HG02798 (cell line): ENCODE measurements at regions not wholly inside any gene's neighbourhood (a gene's known extent, or its start where the extent isn't known, plus 50 kb on each side); places are given as distances from the start of the nearest gene placed in this dataset.

Experiments
- ATAC-seq: cut with Tn5 transposase; IDR thresholded peaks from one replicate; pipeline ENCODE4 v1.9.1; 2021; ENCODE audit warnings: mild to moderate bottlenecking; ENCODE audit not compliant: unreplicated experiment, poor library complexity

- no peak for ATAC-seq
Observed at GRCh38 chr12:116654226-116654743, 83.6 kb downstream of the SPRING1 start.

DNA sequence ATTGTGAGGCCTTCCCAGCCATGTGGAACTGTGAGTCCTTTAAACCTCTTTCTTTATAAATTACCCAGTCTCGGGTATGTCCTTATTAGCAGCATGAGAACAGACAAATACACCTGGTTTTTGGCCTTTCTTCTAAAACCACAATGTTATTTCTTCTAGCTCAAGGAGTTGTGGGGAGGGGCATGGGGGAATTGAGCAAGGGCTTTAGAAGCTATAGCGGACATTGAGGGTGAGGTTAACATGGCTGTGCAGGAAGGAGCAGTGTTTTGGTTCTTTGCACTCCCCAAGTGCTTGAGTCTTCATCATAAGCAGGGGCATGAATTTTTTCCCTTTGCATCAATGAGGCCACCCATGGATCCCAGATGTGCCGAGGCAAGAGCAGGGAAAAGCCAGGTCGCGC is 86.8 kb downstream of the SPRING1 start:
- ATAC-seq, result no peak

DNA sequence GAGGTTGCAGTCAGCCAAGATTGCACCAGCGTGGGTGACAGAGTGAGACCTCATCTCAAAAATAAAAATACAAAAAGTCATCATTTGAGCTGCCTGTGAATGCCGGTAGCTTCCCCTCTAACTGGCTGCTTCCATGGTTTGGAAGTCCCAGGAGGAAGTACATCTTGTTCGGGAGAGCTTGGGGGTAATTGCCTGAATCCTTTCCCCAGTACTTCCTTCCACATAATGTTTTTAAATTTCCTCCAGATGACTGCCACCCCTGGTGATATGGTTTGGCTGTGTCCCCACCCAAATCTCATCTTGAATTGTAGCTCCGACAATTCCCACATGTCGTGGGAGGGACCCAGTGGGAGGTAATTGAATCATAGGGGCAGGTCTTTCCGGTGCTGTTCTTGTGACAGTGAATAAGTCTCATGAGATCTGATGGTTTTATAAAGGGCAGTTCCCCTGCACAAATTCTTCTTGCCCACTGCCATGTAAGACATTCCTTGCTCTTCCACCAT is 87.2 kb downstream of the SPRING1 start:
- ATAC-seq, result no peak

DNA sequence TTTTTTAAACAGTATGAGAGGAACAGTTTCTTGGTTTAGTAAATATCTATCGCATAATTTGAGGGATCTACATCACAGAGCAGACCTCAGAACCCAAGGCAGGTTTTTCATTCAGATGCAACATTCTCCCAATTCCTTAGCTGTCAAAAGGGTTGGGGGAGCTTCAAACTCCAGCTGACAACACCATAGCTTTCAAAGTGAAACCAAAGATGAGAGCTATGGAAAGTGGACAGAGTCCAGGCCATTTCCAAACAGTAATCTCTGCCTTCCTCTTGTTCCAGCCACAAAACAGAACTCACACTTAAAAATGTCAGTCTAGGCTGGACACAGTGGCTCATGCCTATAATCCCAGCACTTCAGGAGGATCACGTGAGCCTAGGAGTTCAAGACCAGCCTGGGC is 87.8 kb downstream of the SPRING1 start:
- no peak for ATAC-seq

GRCh38 chr12:116647813-116648212 is 88.6 kb downstream of the MAP1LC3B2 start:
- no peak for ATAC-seq

GRCh38 chr12:116646901-116647300 is 87.7 kb downstream of the MAP1LC3B2 start:
- no peak for ATAC-seq

GRCh38 chr12:116644806-116645205 is 85.6 kb downstream of the MAP1LC3B2 start:
- ATAC-seq, result no peak

DNA sequence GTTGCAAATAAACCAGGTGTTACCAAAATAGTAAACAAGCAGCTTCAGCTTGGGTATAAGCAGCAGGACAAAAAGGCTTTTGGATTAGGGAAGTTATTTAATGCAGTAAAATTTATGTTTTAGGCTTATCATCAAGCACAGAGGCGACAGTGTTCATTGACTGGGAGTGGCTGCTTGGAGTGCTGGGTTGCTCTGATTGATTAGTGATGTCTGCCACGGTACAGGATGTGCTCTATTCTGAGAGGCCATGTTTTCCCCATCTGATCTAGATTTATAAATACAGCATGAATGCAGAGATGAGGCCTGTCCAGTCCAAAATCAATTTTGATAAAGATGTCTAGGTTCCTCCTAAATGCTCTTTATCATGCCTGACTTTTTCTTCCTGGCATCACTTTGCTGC is 83.5 kb downstream of the MAP1LC3B2 start:
- no peak for ATAC-seq

DNA sequence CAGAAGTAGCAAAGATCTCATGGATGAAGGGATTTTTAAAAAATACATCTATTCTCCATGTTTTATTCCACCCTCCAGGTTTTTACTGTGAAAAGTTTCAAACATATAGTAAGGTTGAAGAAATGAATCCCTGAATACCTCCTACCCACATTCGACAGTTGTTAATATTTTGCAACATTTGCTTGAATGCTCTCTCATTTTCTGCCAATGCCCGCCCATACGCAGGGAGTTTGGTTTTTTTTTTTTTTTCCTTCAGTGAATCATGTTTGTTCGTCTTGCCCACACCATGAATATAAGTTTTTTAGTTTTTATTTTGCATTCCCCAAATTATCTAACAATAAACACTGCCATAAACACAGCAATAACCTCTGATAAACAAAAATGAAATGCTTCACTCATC is 82.9 kb downstream of the MAP1LC3B2 start:
- no peak for ATAC-seq

GRCh38 chr12:116640281-116640680 is 81.1 kb downstream of the MAP1LC3B2 start:
- no peak for ATAC-seq

DNA sequence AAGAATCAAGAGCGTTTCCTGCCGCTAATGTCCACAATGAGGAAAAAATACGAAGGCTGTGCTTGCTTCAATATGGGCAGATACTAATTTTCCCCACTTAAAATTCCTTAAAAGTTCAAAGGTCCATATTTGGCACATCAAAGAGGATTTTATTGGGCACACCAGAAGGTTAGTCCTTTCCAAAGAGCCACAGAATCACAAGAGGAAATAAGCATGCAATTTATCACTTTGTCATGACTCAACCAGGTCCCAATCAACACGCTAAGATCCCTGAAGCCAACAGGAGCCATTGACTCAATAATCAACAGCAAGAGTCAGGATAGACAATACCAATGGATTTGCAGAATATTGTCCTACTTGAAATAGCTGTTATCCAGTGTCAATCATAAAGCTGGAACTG is 80.6 kb downstream of the MAP1LC3B2 start:
- no peak for ATAC-seq

DNA sequence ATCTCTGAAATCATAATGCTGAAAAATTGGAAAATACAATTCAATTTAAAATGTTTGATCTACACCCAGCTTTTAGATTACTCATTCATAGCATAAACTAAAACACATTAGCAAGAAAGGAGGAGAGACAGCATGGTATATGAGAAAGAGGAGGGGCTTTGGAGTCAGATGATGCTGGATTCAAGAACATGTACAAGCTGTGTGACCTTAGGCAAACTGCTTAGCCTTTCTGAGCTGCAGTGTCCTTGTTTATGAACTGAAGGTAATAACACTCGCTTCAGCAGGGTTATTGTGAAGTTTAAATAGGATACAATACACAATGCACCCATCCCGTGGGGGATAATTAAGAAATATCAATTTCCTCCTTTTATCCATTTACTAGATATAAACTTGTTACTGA is 79.2 kb downstream of the MAP1LC3B2 start:
- ATAC-seq, result no peak

GRCh38 chr12:116637589-116638150 is 78.5 kb downstream of the MAP1LC3B2 start:
- no peak for ATAC-seq

- no peak for ATAC-seq
Observed at GRCh38 chr12:116636608-116637519, 77.7 kb downstream of the MAP1LC3B2 start.

GRCh38 chr12:116635487-116635886 is 76.3 kb downstream of the MAP1LC3B2 start:
- no peak for ATAC-seq

DNA sequence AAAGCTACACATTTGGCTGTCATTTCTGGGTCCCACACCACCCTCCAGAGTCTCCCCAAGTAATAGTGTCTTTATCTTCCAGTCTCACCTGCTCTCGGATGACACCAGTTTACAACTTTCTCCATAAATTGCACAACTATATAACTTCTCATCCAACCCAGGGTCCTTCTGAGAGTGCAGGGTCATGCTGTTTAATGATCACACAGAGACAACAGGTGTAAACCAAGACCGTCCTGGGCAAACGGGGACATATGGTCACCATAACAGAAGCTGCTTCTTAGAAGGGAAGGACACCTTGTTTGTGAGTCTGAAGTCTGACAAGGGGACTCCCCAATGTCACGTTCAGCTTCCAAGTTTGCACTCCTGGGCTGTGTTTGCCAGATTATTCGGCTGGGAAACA is 74.3 kb downstream of the MAP1LC3B2 start:
- no peak for ATAC-seq

- ATAC-seq, result no peak
Observed at GRCh38 chr12:116631619-116632018, 72.4 kb downstream of the MAP1LC3B2 start.

GRCh38 chr12:116630762-116631161 is 71.6 kb downstream of the MAP1LC3B2 start:
- no peak for ATAC-seq

- ATAC-seq, result no peak
Observed at GRCh38 chr12:116629480-116629879, 70.3 kb downstream of the MAP1LC3B2 start.

DNA sequence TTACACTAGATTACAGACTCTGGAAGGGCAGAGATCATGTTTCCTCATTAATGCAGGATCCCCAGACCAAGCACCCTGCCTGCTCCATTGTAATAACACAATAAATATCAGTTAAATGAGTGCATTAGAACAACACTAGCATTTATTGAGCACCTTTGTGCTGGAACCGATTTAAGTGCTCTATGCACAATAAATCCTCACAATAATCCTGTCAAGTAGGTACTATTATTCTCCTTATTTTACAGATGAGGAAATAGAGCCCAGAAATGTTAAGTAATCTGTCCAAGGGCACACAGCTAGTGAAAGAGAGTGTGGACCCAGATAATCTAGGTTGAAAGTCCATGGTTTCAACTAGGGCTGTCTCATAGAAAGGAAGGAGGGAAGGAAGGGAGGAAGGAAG is 69.8 kb downstream of the MAP1LC3B2 start:
- no peak for ATAC-seq

DNA sequence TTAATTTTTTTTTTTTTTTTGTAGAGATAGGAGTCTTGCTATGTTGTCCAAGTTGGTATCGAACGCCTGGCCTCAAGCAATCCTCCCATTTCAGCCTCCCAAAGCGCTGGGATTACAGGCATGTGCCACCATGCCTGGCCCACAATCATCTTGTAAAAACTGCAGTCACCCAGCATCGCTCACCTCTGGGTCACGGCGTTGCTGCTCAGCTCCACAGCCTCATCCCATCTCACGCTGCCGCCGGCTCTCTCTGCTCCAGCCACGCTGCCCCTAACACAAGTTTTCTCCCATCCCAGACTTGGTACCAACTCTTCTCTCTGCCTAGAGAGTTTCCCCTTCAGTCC is 69.2 kb downstream of the MAP1LC3B2 start:
- ATAC-seq, result no peak
